Ectodermal cell (in vitro differentiated cells): ENCODE measurements at regions not wholly inside any gene's neighbourhood (a gene's known extent, or its start where the extent isn't known, plus 50 kb on each side); places are given as distances from the start of the nearest gene placed in this dataset.

Experiments
- H3K27ac ChIP-seq: 2 replicates; pipeline ENCODE4 v1.7.0; 2013; ENCODE audit warnings: mild to moderate bottlenecking, low read depth, low read length; ENCODE audit not compliant: insufficient read depth, poor library complexity, severe bottlenecking
- H3K27me3 ChIP-seq: 2 replicates; pipeline ENCODE4 v1.7.0; 2013; ENCODE audit warnings: mild to moderate bottlenecking, low read length; ENCODE audit not compliant: insufficient read depth, control insufficient read depth, poor library complexity, severe bottlenecking
- H3K36me3 ChIP-seq: one replicate; pipeline ENCODE4 v1.7.0; 2013; ENCODE audit warnings: low read length; ENCODE audit not compliant: control insufficient read depth, insufficient read depth
- H3K4me1 ChIP-seq: one replicate; pipeline ENCODE4 v1.7.0; 2013; ENCODE audit warnings: low read length; ENCODE audit not compliant: control insufficient read depth, insufficient read depth
- H3K4me3 ChIP-seq: 2 replicates; pipeline ENCODE4 v1.7.0; 2013; ENCODE audit warnings: low read depth, low read length, control low read depth; ENCODE audit not compliant: insufficient read depth
- H3K9me3 ChIP-seq: 2 replicates; pipeline ENCODE4 v1.7.0; 2013; ENCODE audit warnings: mild to moderate bottlenecking, low read length, moderate library complexity; ENCODE audit not compliant: control insufficient read depth
- WGBS, 2 experiments: methylation state at CpG; one replicate each; pipeline ENCODE4 v1.1.7; 2013; ENCODE audit warnings: missing lambda C conversion rate in 2 of 2; 5-methylcytosine and 5-hydroxymethylcytosine counted together

DNA sequence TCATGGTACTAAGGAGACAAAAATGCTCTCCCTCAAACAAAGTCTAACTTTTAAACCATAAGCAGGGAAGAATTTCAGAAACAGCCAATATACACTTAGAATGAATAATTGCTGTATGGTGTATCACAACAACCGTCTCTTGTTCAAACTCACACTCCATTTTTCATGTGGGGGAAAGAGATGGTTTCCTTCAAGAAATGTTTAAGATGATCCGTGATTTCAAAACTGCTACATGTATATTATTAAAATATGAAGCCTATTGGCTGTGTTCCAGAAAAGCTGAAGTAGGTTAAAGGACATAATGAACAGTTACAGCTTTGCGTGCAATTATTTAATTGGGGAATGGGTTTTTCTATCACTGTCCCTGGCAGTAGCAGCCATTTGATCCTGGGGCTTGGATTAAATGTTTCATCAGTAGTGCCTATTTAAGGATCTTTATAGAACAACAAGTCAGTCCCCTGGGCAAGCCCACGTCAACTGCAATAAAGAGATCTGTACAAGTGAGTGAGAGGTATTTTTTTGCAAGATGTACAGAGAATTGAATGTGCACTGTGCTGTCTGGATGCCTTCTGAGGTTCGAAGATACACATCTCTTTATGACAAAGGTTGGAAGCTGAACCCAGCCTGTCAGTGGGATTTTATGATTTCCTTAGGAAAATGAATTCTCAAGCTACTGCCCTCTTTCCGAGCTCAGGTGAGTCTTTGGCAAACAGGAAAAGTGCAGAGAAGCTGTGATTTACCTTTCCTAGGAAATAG lies 337.2 kb upstream of the RARB start:
- Histone ChIP-seq H3K4me1 (no peaks in the 10 kb centered on the region), H3K4me3 (no peak overlapping the region), H3K36me3 (no peaks in the 10 kb centered on the region), H3K9me3 (peaks cover 1% of the 10 kb centered on the region), H3K27me3 (no peaks in the 10 kb centered on the region), H3K27ac (no peak overlapping the region)
- WGBS, 2 experiments, result 95 to 96% methylated on average over 4 to 5 of the region's 6 CpGs

GRCh38 chr3:25091934-25092333 lies 336.1 kb upstream of the RARB start:
- 89 to 90% methylated on average over 5 of the region's 5 CpGs for WGBS, 2 experiments
- no peaks in the 10 kb centered on the region for H3K27me3 ChIP-seq
- H3K36me3 ChIP-seq, result no peaks in the 10 kb centered on the region
- no peak overlapping the region for H3K27ac ChIP-seq
- H3K4me1 ChIP-seq, result no peaks in the 10 kb centered on the region
- H3K4me3 ChIP-seq, result no peak overlapping the region
- no peaks in the 10 kb centered on the region for H3K9me3 ChIP-seq

DNA sequence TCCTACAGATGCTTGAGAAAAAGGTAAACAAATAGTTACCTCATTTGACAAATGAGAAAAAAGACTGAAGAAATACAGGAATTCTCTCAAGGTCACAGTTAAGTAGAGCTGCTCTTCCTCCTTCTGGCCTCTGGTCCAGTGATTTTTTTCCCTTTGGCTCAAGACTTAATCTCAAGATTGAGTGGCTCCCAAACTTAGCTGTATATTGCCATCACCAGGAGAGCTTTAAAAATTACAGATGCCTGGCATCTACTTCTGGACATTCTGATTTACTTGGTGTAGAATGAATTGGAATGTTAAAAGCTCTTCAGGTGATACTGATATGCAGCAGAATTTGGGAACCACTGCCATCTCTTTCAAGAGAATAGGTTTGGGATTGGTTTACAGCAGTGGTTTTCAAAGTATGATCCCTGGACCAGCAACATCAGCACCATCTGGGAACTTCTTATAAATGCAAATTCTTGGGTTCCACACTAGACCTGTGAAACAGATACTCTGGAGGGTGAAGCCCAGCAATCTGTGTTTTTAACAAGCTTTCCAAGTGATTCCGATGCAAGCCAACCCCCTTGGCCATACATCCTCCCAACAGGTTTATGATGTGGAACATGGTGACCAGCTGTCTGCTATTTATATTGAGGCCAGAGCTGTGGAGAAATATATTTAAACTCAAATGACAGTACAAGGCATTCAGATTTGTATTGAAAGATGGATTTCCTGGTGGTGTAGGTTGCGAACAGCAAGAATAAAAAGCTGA lies 333.0 kb upstream of the RARB start:
- Histone ChIP-seq H3K27ac (no peak overlapping the region), H3K36me3 (no peaks in the 10 kb centered on the region), H3K9me3 (no peaks in the 10 kb centered on the region), H3K4me3 (no peak overlapping the region), H3K4me1 (no peaks in the 10 kb centered on the region), H3K27me3 (no peaks in the 10 kb centered on the region)
- 100% methylated on average over 2 of the region's 2 CpGs for WGBS, 2 experiments

DNA sequence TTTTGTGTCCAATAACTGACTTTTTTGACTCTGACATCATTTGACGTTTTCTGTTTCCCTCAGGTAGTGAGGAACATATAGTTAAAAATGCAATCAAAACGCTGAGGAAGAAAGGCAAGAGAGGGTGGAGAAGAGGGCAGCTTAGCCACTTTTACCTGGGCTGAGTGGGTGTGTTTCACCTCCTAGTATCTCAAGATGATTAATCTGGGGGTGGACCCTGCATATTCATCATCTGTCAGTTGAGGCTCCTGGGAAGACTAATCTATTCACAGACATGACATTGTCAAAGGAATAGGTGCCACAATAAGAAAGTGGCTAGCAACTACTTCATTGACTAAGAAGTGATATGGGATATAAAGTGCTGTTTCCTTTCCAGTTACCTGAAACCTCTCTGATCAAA lies 331.5 kb upstream of the RARB start:
- no peak overlapping the region for H3K4me3 ChIP-seq
- 94 to 97% methylated on average over 2 of the region's 2 CpGs for WGBS, 2 experiments
- H3K4me1 ChIP-seq, result no peaks in the 10 kb centered on the region
- H3K27ac ChIP-seq, result no peak overlapping the region
- no peaks in the 10 kb centered on the region for H3K36me3 ChIP-seq
- H3K27me3 ChIP-seq, result no peaks in the 10 kb centered on the region
- no peaks in the 10 kb centered on the region for H3K9me3 ChIP-seq

DNA sequence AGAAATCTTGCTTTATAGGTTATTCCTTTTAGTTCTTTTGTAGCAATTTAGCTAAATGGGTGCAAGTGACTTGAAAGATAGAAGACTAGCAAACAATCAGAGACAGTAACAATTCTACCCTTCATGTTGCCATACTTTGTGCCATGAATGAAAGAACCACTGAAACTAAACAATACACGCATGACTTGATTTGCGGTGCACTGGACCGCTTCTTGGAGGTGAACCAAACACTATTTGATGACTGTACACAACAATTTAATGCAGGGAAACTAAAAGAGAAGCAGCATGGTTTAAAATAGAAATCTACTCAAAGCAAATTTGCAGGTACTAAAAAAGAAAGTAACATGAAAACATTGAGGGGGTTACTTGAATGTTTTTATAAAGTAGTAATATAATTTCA lies 331.0 kb upstream of the RARB start:
- Histone ChIP-seq H3K9me3 (no peaks in the 10 kb centered on the region), H3K36me3 (no peaks in the 10 kb centered on the region), H3K4me3 (no peak overlapping the region), H3K27me3 (no peaks in the 10 kb centered on the region), H3K27ac (no peak overlapping the region), H3K4me1 (no peaks in the 10 kb centered on the region)
- 98 to 100% methylated on average over 3 of the region's 3 CpGs for WGBS, 2 experiments

DNA sequence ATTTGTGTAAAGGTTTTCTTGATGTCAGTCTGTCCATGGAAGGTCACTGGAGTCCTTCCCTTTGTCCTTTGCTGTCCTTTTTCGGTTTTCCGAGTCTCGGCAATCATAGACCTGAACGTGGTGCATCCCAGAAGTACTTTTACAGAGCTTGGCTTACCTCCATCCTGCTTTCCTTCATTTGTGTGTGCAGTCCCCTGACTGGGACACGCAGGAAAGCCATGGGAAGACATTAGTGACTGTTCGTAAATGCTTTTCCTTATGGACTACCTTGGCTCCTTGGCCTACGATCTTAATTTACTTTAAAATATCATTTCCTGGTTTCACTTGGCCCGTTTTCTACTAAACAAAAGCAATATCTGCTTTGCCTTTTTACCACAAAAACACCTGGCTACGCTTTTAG lies 328.4 kb upstream of the RARB start:
- H3K9me3 ChIP-seq, result no peaks in the 10 kb centered on the region
- 93 to 95% methylated on average over 9 of the region's 9 CpGs for WGBS, 2 experiments
- no peaks in the 10 kb centered on the region for H3K4me1 ChIP-seq
- H3K27ac ChIP-seq, result no peak overlapping the region
- H3K27me3 ChIP-seq, result no peaks in the 10 kb centered on the region
- no peak overlapping the region for H3K4me3 ChIP-seq
- no peaks in the 10 kb centered on the region for H3K36me3 ChIP-seq

DNA sequence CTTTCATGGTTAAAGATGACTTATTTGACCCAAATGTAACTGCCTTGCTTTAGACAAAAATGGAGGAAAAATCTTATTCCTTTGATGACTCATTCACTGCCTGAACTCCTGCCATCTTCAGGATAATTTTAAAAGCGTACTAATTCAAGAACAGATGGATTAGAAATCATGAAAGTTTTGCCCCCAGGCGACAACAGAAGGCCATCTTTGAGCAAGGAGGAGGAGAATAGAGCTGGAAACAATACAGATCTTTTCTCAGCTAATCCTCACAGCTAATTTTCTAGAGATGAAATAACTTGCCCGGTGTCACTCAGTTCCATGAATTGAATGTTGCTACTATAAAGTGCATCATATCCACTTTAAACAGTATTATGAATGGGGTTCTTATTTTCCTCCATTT lies 324.7 kb upstream of the RARB start:
- no peak overlapping the region for H3K27ac ChIP-seq
- H3K4me1 ChIP-seq, result no peaks in the 10 kb centered on the region
- WGBS, 2 experiments, result 90 to 94% methylated on average over 2 to 3 of the region's 3 CpGs
- H3K27me3 ChIP-seq, result no peaks in the 10 kb centered on the region
- H3K9me3 ChIP-seq, result no peaks in the 10 kb centered on the region
- no peaks in the 10 kb centered on the region for H3K36me3 ChIP-seq
- H3K4me3 ChIP-seq, result no peak overlapping the region

GRCh38 chr3:25107918-25108617 lies 320.0 kb upstream of the RARB start:
- 94 to 98% methylated on average over 8 to 9 of the region's 9 CpGs for WGBS, 2 experiments
- no peaks in the 10 kb centered on the region for H3K4me1 ChIP-seq
- H3K4me3 ChIP-seq, result no peak overlapping the region
- H3K27me3 ChIP-seq, result no peaks in the 10 kb centered on the region
- no peaks in the 10 kb centered on the region for H3K36me3 ChIP-seq
- H3K27ac ChIP-seq, result no peak overlapping the region
- no peaks in the 10 kb centered on the region for H3K9me3 ChIP-seq

DNA sequence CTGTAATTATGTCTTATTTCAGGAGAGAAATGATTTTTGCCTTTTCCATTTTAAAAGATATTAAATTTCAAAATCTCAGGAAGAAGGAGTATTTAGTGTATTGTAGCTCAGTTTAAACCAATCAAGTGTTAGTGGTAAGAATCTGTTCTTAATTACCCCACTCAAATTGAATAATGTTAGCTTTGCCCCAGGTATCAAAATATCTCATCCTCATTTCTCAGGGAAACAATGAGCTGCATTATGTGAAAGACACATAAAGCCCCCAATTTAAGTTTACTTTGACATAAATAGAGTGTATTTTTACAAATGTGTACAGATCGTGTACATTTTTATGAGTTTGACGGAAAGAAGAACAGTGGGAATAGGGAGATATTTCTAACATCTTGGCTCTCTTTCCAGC lies 317.4 kb upstream of the RARB start:
- H3K36me3 ChIP-seq, result no peaks in the 10 kb centered on the region
- H3K4me1 ChIP-seq, result no peaks in the 10 kb centered on the region
- H3K9me3 ChIP-seq, result no peaks in the 10 kb centered on the region
- whole genome bisulfite sequencing, 2 experiments, result 98 to 100% methylated on average over 2 of the region's 2 CpGs
- no peaks in the 10 kb centered on the region for H3K27me3 ChIP-seq
- H3K4me3 ChIP-seq, result no peak overlapping the region
- no peak overlapping the region for H3K27ac ChIP-seq

DNA sequence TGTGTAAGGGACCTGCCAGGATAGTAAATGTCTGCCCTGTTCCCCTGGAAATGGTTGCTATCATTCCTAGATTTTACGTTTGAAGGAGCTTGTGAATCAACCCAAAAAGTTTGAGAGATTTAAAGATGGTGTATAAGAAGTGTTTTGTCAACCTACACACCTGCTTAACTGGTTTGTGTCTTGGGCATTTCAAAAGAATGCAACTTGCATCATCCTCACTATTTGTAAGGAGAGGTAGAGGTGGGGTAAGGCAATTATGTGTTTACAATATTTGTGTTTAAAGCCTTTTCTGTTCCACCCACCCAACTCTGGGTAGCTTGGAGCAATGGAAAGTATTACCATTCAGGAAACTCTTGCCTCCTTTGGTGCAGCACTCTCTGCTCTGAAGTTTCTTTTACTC lies 314.2 kb upstream of the RARB start:
- H3K4me1 ChIP-seq, result no peaks in the 10 kb centered on the region
- H3K27me3 ChIP-seq, result no peaks in the 10 kb centered on the region
- H3K27ac ChIP-seq, result no peak overlapping the region
- WGBS, 2 experiments, result 83 to 94% methylated on average over 1 of the region's 1 CpG
- H3K4me3 ChIP-seq, result no peak overlapping the region
- H3K9me3 ChIP-seq, result no peaks in the 10 kb centered on the region
- no peaks in the 10 kb centered on the region for H3K36me3 ChIP-seq
